Erythroblast (primary cell): ENCODE measurements at regions not wholly inside any gene's neighbourhood (a gene's known extent, or its start where the extent isn't known, plus 50 kb on each side); places are given as distances from the start of the nearest gene placed in this dataset.
"Not testable (repeated sequence)": the region's sequence is repeated elsewhere in the genome, so short reads cannot be mapped to it uniquely, and the experiment has no call there.

Experiments
- DNase-seq, 2 experiments: peaks; one replicate each; lab custom pipeline; 2025; lab: John Stamatoyannopoulos, UW
- GATA1 ChIP-seq: IDR thresholded peaks from 2 replicates; pipeline ENCODE4 v1.6.1; 2011; ENCODE audit warnings: low read depth, mild to moderate bottlenecking, control low read depth, low read length, moderate library complexity
- POLR2A ChIP-seq: IDR thresholded peaks from 2 replicates; pipeline ENCODE4 v1.6.1; 2011; ENCODE audit warnings: mild to moderate bottlenecking, low read length

DNA sequence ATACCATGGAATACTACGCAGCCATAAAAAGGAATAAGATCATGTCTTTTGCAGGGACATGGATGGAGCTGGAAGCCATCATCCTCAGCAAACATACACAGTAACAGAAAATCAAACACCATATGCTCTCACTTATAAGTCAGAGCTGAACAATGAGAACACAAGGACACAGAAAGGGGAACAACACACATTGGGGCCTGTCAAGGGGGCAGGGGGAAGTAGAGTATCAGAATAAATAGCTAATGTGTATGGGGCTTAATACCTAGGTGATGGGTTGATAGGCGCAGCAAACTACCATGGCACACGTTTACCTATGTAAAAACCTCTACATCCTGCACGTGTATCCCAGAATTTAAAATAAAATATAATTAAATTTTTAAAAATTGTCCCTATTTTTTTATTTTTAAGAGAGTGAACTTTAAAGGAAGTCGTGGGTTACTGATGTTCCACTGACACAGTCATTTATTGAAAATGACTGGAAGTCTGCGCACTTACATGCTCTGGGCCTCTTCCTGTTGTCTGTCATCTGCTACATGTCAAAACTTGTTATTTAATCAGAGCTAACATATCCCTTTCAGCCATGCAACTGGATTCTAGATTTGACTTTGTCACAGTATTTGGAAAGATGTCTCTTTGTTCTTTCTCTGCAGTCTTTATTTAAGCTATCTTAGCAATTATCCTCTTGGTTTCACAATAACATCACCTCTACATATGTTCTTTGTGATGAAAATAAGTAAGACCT is 73.7 kb upstream of the ABCB5 start:
- TF ChIP-seq POLR2A (no peak), GATA1 (no peak)
- DNase-seq, result no peak

- DNase-seq, result no peak
- TF ChIP-seq GATA1, result no peak
- no peak for TF ChIP-seq POLR2A
Measured at GRCh38 chr7:20542594-20542993, 72.9 kb upstream of the ABCB5 start.

- TF ChIP-seq GATA1 (no peak), POLR2A (no peak)
- DNase-seq, result no peak
Measured at GRCh38 chr7:20543500-20543899, 72.0 kb upstream of the ABCB5 start.

GRCh38 chr7:20545016-20545415 is 70.5 kb upstream of the ABCB5 start:
- no peak for DNase-seq
- TF ChIP-seq POLR2A (no peak), GATA1 (no peak)

- not testable (repeated sequence) for DNase-seq
Measured at GRCh38 chr7:20546958-20547357, 68.5 kb upstream of the ABCB5 start.

- TF ChIP-seq GATA1, result no peak
- no peak for TF ChIP-seq POLR2A
- peak in 1 of 2 experiments; percentile 2 for DNase-seq
Measured at GRCh38 chr7:20554072-20554471, 61.4 kb upstream of the ABCB5 start.

DNA sequence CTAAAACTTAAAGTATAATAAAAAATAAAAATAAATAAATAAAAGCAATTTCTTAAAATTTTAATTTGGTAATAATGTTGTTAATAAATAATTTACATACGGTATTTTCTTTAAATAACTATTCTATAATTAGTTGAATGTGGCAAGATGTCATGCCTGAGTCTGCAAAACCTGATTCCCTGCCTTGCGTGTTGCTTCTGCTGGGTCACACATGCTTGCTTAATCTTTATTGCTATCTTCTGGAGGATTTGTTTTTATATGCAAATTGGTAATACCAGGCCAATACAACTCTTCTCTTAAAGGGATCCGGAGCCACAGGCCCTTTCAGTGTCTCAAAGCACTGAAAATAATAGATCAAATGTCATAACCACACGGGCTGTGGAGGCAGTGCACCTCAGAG is 59.4 kb upstream of the ABCB5 start:
- DNase-seq, result no peak
- no peak for TF ChIP-seq POLR2A
- TF ChIP-seq GATA1, result no peak

GRCh38 chr7:20557116-20557515 is 58.4 kb upstream of the ABCB5 start:
- DNase-seq, result no peak
- TF ChIP-seq GATA1 (no peak), POLR2A (no peak)

DNA sequence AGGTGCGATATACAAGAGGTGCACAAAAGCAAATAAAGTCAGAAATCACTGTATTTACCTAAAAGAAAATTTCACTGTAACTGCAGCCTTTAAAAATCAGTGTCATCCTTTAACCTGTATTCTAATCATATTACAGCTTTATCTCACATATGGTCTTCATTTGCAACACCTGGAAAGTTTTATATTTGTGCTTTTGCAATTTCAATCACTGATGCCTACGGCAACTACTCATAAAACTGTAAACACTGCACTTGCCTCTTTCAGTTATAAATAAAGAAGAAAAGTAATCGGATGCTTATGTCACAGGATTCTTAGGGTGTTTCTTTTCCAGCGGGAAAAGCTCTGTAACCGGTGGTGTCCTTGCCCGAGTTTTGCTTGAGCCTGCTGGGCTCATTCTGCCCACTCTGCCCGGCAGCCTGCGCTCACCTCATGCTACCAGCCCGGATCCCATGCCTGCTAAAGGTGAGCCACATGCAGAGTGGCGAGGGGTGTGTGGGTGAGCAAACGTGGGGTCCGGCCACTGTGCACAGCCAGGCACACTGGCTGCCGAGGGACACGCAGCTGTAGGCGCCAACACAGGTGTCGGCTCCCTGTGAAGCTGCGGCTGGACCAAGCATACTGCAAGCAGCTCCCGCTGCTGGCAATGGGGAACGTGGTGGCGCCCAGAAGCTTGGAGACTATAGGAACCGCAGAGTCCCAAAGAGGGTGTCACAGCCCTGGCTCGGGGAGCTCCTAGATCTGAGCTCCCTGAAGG is 56.3 kb upstream of the ABCB5 start:
- no peak for TF ChIP-seq POLR2A
- no peak for TF ChIP-seq GATA1
- no peak for DNase-seq

- no peak for DNase-seq
- no peak for TF ChIP-seq POLR2A
- no peak for TF ChIP-seq GATA1
Measured at GRCh38 chr7:20559883-20560282, 55.6 kb upstream of the ABCB5 start.

DNA sequence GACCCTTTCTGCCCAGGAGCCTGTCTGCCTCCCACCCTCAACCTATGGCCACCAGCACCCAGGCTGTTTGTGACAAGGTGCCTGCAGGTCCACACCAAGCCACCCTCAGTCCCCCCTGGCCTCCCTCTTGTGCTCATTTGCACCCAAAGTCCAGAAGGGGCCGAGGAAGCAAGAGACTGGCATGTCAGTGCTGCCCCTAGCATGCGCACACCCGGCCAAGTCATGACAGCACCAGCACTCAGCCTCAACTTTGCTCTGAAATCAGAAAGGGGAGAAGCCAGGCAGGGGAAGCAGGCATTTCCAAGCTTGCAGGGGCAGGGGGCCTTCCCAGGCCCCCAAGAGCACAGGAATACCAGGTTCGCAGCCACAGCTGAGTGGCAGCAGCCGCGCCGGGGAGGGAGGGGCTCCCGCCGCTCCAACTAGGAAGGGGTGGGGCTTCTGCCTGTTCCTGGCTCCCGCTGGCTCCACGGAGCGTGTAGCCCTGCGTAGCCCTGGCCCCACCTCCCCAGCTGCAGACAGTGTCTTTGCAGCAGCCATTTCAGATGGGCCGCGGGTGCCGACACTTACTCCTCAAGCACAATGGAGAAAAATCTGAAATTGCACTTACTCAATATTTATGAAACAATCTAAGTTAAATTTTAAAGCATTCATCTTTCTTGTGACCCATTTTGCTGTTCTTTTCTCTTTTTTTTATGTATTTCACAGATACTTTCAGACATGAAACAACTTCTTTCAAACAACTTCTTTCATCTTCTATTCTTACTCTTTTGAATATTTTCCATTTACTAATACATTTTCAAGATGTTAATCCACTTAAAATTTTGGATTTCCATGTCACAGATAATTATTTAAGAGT is 54.9 kb upstream of the ABCB5 start:
- no peak for TF ChIP-seq GATA1
- TF ChIP-seq POLR2A, result no peak
- DNase-seq, result no peak

DNA sequence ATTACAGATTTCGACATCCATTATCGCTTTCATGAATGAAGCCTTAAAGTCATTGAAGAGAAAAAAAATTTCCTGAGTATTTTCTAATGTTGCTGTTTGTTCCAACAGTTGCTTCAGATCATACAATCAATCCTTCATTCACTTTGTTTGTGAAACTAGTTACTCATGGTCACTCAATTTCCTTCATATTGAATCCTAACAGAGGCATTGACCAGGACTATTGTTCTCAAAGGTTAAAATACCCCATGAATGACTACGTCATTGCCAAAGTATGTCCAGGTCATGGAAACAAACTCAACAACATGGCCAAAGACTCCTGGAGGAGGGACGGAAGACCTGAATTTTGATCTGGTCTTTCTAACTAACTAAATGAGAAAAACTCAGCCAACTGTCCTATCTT is 54.0 kb upstream of the ABCB5 start:
- TF ChIP-seq POLR2A (no peak), GATA1 (no peak)
- no peak for DNase-seq

- DNase-seq, result no peak
- TF ChIP-seq GATA1 (no peak), POLR2A (no peak)
Measured at GRCh38 chr7:20561908-20562307, 53.6 kb upstream of the ABCB5 start.

DNA sequence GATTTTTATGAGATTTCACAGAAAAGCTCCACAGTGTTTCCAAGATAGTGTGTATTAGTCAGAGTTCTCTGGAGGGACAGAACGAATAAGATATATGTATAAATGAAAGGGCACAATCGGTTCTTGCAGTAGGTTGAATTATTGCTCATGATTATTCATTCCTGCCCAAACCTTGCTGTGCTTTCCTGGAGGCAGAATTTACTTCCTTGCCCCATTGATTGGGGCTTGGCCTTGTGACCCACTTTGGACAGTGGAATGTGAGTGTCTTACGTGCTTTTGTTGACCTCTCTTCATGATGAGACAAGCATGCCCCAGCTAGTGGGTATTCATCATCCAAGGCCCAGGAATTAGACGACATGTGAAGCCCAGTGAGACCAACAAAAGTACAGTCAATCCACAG is 53.0 kb upstream of the ABCB5 start:
- DNase-seq, result no peak
- TF ChIP-seq GATA1 (no peak), POLR2A (no peak)
